HG03432 (cell line): ENCODE measurements at regions not wholly inside any gene's neighbourhood (a gene's known extent, or its start where the extent isn't known, plus 50 kb on each side); places are given as distances from the start of the nearest gene placed in this dataset.
"Not testable (repeated sequence)": the region's sequence is repeated elsewhere in the genome, so short reads cannot be mapped to it uniquely, and the experiment has no call there.

Experiments
- ATAC-seq: cut with Tn5 transposase; IDR thresholded peaks from one replicate; pipeline ENCODE4 v1.9.1; 2021; ENCODE audit warnings: mild to moderate bottlenecking, moderate library complexity; ENCODE audit not compliant: unreplicated experiment

DNA sequence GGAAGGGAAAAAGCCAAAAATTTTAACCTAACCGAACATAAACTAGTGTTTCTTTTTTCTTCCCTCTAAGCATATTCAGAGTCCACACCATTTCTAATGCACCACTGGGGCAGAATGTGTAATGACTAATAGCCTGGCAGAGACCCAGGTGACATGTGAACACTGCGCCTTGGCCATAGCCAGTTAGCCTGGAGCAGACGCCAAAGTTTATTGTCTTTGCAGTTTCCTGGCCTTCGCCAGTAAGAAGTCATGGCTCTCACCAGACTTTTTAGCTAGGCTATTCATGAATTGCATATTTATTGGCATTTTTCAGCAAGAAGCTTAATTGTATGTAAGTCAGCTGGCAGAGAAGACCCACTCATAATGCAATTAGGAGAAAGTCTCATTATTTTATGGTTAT, 182.8 kb upstream of the SLC27A6 start:
- no peak for ATAC-seq

DNA sequence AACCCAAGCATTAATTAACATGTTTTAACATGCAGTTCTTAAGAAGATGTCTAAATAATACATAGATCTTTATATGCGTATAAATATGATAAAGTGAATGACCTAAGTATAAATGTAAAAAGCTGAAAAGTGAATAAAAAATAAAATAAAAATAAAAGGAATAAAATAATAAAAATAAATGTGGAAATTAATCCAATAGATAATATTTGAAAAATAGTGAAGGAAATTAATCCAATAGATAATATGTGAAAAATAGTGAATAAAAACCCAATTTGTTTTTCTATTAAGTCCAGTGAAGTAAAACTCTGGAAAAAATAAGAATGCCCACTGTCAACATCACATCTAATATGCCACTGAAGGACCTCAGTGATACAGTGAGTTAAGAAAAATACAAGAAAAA, 180.6 kb upstream of the SLC27A6 start:
- ATAC-seq: no peak

GRCh38 chr5:128791312-128791711, 174.0 kb upstream of the SLC27A6 start:
- ATAC-seq: no peak

DNA sequence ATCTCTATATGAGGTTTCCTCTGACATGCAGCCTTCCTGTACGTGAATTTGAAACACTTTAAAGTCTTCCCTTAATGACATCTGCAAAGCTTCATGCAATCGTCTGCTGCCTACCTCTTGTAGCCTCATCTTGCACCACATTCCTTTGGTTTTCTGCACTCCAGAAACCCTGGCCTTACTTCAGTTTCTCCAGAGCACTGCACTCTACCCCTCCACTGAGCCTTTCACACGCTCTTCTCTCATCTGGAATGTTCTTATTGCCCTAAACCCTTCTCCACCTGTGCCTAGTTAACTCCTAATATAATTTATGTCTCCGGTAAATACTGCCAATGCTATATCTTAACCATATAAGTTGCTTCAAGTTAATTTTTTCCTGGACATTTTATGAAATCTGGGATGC, 168.8 kb upstream of the SLC27A6 start:
- ATAC-seq: no peak

- no peak for ATAC-seq
Measured at GRCh38 chr5:128798871-128799270, 166.4 kb upstream of the SLC27A6 start.

- no peak for ATAC-seq
Measured at GRCh38 chr5:128799945-128800344, 165.3 kb upstream of the SLC27A6 start.

DNA sequence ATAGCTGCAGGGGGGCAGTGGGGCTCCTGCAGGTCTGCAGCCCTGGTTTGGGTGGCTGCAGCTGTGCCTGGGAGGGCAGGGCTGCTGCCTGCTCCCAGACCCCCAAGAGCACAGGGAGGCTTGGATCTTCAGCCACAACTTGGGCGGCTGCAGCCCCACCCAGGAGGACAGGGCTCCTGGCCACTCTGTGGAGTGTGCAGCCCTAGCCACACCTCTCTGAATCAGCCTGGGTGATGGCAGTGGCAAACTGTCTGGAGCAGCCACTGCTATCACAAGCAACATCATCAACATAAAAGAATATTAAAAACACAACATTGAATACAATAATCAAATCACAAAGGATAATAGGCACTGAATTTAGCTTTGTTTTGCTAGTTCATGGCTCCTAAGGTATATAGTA, 164.9 kb upstream of the SLC27A6 start:
- ATAC-seq: no peak

DNA sequence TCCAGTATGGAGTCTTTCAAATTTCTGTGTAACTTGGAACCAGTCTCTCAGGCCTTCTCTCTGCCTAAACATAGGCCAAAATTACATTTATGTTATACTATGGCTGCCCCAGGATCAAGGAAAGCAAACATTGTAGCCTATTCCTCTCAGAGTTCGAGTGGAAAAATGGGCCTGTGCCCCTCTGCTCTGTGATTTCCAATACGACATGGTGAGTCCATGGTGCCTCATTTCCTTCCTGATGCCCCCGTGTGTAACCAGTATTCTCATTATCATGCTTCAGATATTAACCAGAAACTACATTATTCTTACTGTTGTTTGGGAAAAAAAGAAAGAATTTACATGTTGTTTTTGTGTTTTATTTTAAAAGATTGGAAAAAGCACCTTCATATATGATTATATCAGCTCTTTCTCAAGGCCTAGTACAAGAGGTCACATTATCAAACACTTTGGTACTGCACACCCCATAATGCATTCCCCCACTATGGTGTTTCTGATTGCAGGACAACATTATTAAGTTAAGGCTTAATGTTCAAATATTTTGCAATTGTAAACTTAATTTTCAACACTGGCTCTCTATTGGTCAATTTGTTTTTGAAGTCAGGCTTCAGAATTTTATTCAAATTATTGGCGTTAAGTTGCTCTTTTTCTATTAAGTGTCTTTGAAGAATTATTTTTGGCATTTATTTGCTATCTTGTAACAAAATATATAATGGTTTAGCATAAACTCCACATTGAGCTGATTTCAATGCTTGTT, 151.8 kb upstream of the SLC27A6 start:
- no peak for ATAC-seq

- no peak for ATAC-seq
Measured at GRCh38 chr5:128815201-128815600, 150.1 kb upstream of the SLC27A6 start.

DNA sequence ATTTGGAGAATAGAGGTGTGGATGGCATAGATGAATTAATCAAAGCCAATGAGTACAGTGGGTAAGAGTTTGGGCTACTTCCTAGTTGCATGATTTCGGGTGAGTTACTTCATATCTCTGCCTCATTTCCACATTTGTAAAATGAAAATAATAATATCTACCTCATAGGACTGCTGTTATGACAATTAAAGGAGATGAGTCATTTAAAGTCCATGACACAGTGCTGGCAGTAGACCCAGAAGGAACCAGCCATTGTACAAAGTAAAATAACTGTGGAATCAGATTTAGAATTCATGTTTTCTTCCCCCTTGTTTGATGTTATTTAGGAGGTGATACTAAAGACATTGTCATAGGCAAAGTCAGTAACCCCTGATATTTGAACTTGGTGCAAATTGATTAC, 139.5 kb upstream of the SLC27A6 start:
- no peak for ATAC-seq

DNA sequence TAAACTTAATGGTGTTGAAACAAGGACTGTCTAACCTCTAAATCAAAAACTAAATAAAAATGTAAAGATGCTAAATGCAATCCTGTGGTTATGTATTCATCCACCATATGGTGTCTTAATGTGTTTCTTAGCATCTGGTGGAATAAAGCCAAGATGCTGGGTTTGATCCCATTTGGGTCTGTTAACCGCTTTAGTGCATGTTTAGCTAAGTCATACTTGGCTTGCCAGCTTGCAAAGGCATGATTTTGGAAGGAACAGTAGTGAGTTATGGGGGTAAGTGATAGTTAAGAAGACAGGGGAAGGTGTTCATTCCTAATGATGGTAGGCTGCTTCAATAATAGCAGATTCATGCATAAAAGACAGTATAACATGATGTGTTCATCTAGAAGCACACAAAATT, 139.0 kb upstream of the SLC27A6 start:
- ATAC-seq: no peak

- no peak for ATAC-seq
Measured at GRCh38 chr5:128836571-128836970, 128.7 kb upstream of the SLC27A6 start.

GRCh38 chr5:128838623-128839022, 126.7 kb upstream of the SLC27A6 start:
- no peak for ATAC-seq

GRCh38 chr5:128842241-128842640, 123.0 kb upstream of the SLC27A6 start:
- ATAC-seq: no peak

GRCh38 chr5:128844354-128844923, 120.8 kb upstream of the SLC27A6 start:
- no peak for ATAC-seq

DNA sequence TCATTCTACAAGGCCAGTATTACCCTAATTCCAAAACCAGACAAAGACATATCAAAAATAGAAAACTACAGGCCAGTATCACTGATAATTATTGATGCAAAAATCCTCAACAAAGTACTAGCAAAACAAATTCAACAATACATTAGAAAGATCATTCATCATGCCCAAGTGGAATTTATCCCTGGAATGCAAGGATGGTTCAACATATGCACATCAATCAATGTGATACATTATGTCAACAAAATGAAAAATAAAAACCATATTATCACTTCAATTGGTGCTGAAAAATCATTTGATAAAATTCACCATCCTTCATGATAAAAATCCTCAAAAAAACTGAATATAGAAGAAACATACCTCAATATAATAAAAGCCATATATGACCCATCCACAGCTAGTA, 115.2 kb upstream of the SLC27A6 start:
- no peak for ATAC-seq

GRCh38 chr5:128854931-128855330, 110.4 kb upstream of the SLC27A6 start:
- no peak for ATAC-seq

GRCh38 chr5:128857076-128857677, 108.1 kb upstream of the SLC27A6 start:
- no peak for ATAC-seq

- ATAC-seq: no peak
Measured at GRCh38 chr5:128858995-128859394, 106.3 kb upstream of the SLC27A6 start.

- ATAC-seq: not testable (repeated sequence)
Measured at GRCh38 chr5:128861155-128861554, 104.1 kb upstream of the SLC27A6 start.

DNA sequence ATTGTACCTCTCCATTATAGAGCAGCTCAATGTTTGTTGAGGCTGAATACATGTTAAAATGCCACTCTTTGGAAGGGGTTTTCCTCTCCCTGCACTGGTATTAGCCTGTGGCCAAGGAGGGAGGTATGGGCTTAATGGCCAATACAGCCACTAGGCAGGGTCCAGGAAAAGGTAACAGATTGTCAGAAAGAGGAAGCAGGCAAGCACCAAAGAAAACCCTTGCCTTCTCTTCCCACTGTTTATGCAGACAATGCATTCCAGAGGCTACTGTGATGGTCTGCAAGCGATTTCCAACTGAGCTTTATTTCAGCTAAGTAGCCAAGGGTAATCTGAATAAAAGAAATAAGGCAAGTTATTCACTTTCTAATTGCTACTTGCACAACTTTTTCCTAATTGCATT, 95.3 kb upstream of the SLC27A6 start:
- no peak for ATAC-seq

DNA sequence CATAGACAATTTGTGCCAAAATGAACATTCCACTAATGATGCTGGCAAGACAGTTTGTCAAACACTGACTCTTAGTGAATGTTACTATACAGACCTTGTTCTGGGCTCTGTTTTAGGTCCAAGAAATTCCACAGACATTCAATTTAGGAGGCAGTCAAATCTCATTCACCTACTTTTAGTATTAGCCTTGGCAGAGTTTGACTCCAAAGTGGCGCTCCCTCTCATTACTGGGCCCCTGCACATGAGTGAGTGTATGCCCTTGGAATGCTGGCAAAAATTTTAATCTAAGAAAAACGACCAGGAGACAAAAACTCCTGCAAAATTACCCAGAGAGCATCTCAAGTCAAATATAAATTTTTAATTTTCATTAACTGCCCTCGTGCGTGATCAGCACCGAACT, 94.9 kb upstream of the SLC27A6 start:
- ATAC-seq: no peak
